ENCODE measurements at regions not wholly inside any gene's neighbourhood (a gene's known extent, or its start where the extent isn't known, plus 50 kb on each side); places are given as distances from the start of the nearest gene placed in this dataset.

GRCh38 chr15:85314146-85314545, 66.3 kb upstream of the AKAP13 start:
- Histone ChIP-seq H3K18ac (ENCODE audit: low read depth, low read length) (peak overlapping the region; percentile 79; the same call in 1 of the 2 replicates), H2AFZ (replicated peaks; ENCODE audit: low read length, poor library complexity) (peak overlapping the region; percentile 34), H2BK120ac (ENCODE audit: low read depth, low read length) (peak overlapping the region; percentile 59), H3K4ac (ENCODE audit: low read depth, low read length) (peak overlapping the region; percentile 51), H2BK15ac (ENCODE audit: low read depth, low read length) (peak overlapping the region; percentile 4; the same call in 2 of the 3 replicates), H2BK20ac (ENCODE audit: low read depth, low read length) (peak overlapping the region; percentile 46; the same call in 1 of the 2 replicates), H3K9me3 (ENCODE audit: control insufficient read depth, insufficient read depth, low read length) (no peaks in the 10 kb centered on the region), H3K9me1 (ENCODE audit: insufficient read depth, low read length) (peaks cover 23% of the 10 kb centered on the region), H2BK5ac (ENCODE audit: low read depth, low read length, poor library complexity, severe bottlenecking) (peak overlapping the region; percentile 83), H3K23ac (ENCODE audit: low read depth, low read length) (peak overlapping the region; percentile 33; the same call in 1 of the 2 replicates), H4K5ac (ENCODE audit: low read depth, low read length) (no peak overlapping the region), H3K4me1 (ENCODE audit: control insufficient read depth, insufficient read depth, low read length) (peaks cover 21% of the 10 kb centered on the region), H3K14ac (replicated peaks; ENCODE audit: low read depth, low read length) (peak overlapping the region; percentile 38; the same call in 1 of the 2 replicates), H3K79me1 (ENCODE audit: low read depth in 1 of 2, low read length in 2 of 2) (peaks cover 0 to 17% of the 10 kb centered on the region in 2 experiments; a peak in 1 of 4 replicates), H3K36me3 (ENCODE audit: control insufficient read depth, insufficient read depth, low read length) (no peaks in the 10 kb centered on the region), H4K8ac (ENCODE audit: low read depth in 2 of 2, low read length in 2 of 2) (peak overlapping the region; percentile 20 to 35; a peak in 2 of 4 replicates), H2AK9ac (replicated peaks; ENCODE audit: low read depth, low read length, poor library complexity) (no peak overlapping the region), H3K27me3 (ENCODE audit: control insufficient read depth, insufficient read depth, low read length) (no peaks in the 10 kb centered on the region), H3K56ac (ENCODE audit: extremely low read depth, insufficient read depth, low read length) (no peak overlapping the region), H3K4me2 (ENCODE audit: low read depth, low read length) (peak overlapping the region; percentile 57; the same call in 1 of the 2 replicates), H3K4me3 (ENCODE audit: insufficient read depth, low read depth, low read length) (no peak overlapping the region), H4K20me1 (ENCODE audit: insufficient read depth, low read length) (peaks cover 3% of the 10 kb centered on the region), H4K91ac (ENCODE audit: insufficient read depth, low read depth, low read length) (no peak overlapping the region), H3K9ac (ENCODE audit: low read depth, low read length) (no peak overlapping the region), H2AK5ac (ENCODE audit: low read depth, low read length) (peak overlapping the region; percentile 45; the same call in 1 of the 2 replicates), H3K27ac (ENCODE audit: insufficient read depth, low read length) (peak overlapping the region; percentile 63; the same call in 1 of the 2 replicates)
- BruUV-seq (replicated peaks), result no TSS peak
- TF ChIP-seq RFX5 (IDR thresholded peaks at IDR 0.05; ENCODE audit: low read depth, low read length) (no peak), FOS (IDR thresholded peaks at IDR 0.05; ENCODE audit: low read depth, low read length) (no peak), MXI1 (IDR thresholded peaks at IDR 0.05; ENCODE audit: borderline replicate concordance, low read depth, low read length) (no peak), ELK1 (IDR thresholded peaks at IDR 0.05; ENCODE audit: borderline replicate concordance, low read depth, low read length) (no peak), POLR2A (IDR thresholded peaks at IDR 0.05; ENCODE audit: low read depth, low read length) (no peak), MAFK (IDR thresholded peaks at IDR 0.05; ENCODE audit: low read depth, low read length) (no peak), RCOR1 (IDR thresholded peaks at IDR 0.05; ENCODE audit: insufficient replicate concordance, low read length) (no peak), NFE2L2 (IDR thresholded peaks at IDR 0.05; ENCODE audit: low read depth, low read length) (no peak), CHD1 (IDR thresholded peaks at IDR 0.05; ENCODE audit: low read depth, low read length) (no peak), MAZ (IDR thresholded peaks at IDR 0.05; ENCODE audit: borderline replicate concordance, low read depth, low read length) (no peak), RAD21 (IDR thresholded peaks at IDR 0.05; ENCODE audit: low read length) (no peak), CEBPB (IDR thresholded peaks at IDR 0.05; ENCODE audit: low read depth, low read length) (no peak), USF2 (IDR thresholded peaks at IDR 0.05; ENCODE audit: low read depth, low read length) (no peak), SMC3 (IDR thresholded peaks at IDR 0.05; ENCODE audit: low read depth, low read length) (no peak), CTCF (conservative IDR thresholded peaks at IDR 0.05; ENCODE audit: low read depth, low read length) (no peak), BHLHE40 (IDR thresholded peaks at IDR 0.05; ENCODE audit: low read depth, low read length) (no peak)
- dilution Hi-C loops (cut with HindIII; ENCODE audit: low sequenced_read_pairs, unreplicated experiment) (no loop called here), in situ Hi-C loops (cut with MboI; ENCODE audit: low sequenced_read_pairs) (no loop called here), intact Hi-C loops (cut with micrococcal nuclease) (loop anchor here (5.0 kb wide), 1 partner anchor 168 kb away; no protein-coding TSS in a partner anchor)
- DNase-seq (peak; percentile 30), ATAC-seq (ENCODE audit: low read depth) (peak; percentile 21)
- WGBS, 2 experiments (ENCODE audit: extremely low coverage in 2 of 2, insufficient read length in 1 of 2), result no CpG with 5 or more reads among the region's 3 CpGs
- POLR2A ChIA-PET (ENCODE audit: unreplicated experiment), result no interaction called here
- CTCF ChIA-PET, result interaction anchor here (1.1 kb wide), 1 partner anchor 17 kb away, joined by 3 read pairs; no protein-coding TSS in a partner anchor

All from IMR-90 (cell line).